ENCODE measurements at regions not wholly inside any gene's neighbourhood (a gene's known extent, or its start where the extent isn't known, plus 50 kb on each side); places are given as distances from the start of the nearest gene placed in this dataset.

DNA sequence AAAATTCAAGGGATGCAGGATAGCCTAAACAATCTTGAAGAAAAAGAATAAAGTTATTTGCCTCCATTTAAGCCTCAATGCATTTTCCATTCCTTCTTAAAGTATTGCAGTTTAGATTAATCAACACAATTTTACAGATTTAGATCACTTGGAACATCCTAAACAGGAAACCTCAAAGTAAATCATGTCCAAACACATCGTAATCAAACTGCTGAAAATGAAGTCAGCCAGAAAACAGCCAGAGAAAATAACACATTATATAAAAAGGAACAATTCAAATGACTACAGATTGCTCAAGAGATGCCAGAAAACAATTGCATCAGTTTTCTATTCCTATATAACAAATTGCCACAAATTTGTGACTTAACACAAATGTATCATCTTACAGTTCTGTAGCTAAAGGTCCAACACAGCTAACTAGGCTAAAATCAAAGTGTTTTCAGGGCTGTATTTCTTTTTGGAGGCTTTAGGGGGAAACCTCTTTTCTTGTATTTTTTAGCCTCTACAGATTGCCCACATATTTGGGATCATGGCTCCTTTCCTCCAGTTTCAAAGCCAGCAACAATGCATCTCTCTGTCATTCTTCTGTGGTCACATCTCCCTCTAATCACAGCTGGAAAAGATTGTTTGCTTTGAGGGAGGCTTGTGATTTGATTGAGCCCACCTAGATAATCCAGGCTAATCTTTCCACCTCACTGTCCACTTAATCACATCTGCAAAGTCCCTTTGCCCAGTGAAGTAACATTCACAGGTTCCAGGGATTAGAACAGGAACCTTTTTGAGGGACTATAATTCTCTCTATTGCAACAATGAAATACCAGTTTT is 543.3 kb upstream of the UBE2E2 start:
- no peak overlapping the region for H3K4me3 ChIP-seq (ENCODE audit: low read depth, low read length)

DNA sequence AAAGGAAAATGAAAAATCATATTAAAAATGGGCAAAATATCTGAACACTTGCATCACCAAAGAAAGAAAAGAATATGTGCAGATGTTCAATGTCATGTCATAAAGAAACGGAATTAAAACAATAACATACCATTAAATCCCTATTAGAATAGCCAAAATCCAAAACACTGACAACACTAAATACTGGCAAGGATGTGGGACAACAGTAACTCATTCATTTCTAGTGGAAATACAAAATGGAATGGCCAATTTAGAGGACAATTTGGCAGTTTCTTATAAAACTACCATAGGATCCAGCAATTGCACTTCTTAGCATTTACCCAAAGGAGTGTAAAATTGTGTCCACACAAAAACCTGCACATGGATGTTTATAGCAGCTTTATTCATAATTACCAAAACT is 542.5 kb upstream of the UBE2E2 start:
- TF ChIP-seq, protein P1, sequence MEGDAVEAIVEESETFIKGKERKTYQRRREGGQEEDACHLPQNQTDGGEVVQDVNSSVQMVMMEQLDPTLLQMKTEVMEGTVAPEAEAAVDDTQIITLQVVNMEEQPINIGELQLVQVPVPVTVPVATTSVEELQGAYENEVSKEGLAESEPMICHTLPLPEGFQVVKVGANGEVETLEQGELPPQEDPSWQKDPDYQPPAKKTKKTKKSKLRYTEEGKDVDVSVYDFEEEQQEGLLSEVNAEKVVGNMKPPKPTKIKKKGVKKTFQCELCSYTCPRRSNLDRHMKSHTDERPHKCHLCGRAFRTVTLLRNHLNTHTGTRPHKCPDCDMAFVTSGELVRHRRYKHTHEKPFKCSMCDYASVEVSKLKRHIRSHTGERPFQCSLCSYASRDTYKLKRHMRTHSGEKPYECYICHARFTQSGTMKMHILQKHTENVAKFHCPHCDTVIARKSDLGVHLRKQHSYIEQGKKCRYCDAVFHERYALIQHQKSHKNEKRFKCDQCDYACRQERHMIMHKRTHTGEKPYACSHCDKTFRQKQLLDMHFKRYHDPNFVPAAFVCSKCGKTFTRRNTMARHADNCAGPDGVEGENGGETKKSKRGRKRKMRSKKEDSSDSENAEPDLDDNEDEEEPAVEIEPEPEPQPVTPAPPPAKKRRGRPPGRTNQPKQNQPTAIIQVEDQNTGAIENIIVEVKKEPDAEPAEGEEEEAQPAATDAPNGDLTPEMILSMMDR (IDR thresholded peaks at IDR 0.05; ENCODE audit: low read depth, low read length) = no peak
- no peak overlapping the region for H3K4me3 ChIP-seq (ENCODE audit: low read depth, low read length)

More for the DNA sequence above, 543.3 kb upstream of the UBE2E2 start:
- TF ChIP-seq, protein P1 (IDR thresholded peaks at IDR 0.05; ENCODE audit: low read depth, low read length) = no peak

DNA sequence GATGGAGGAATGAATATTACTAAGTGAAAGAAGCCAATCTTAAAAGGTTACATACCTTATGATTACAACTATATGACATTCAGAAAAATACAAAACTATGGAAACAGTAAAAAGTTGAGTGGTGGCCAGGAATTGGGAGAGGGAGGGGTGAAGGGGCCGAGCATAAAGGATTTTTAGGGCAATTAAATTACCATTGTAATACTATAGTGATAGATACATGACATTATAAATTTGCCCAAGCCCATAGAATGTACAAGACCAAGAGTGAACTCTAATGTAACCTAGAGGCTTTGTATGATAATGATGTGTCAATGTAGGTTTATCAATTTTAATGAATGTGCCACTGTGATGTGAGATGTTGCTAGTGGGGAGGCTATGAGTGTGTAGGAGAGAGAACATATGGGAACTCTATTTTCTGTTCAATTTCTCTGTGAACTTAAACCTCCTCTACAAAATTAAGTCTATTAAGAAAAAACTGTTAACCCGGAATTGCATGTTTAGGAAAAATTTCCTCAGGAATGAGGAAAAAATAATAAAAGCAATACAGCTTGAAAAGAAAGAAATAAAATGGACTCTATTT is 541.9 kb upstream of the UBE2E2 start:
- TF ChIP-seq, protein P1 (IDR thresholded peaks at IDR 0.05; ENCODE audit: low read depth, low read length) = no peak

DNA sequence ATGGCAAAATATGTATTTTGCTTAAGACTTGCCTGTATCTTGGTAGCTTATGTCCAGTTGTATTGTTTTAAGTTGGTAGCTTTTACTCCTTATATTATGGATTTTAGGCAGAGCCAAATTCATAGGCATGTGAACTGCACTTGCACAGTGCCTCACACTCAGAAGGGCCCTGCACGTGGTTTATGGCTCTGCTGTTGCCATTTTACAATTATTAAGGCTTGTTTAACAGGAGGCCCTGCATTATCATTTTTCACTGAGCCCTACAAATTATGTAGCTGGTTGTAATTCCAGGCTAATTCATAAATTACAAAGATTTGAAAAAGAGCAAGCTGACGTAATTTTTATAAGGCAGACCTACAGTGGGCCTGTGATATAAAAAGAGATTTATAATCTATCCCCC is 537.6 kb upstream of the UBE2E2 start:
- TF ChIP-seq, protein P1 (IDR thresholded peaks at IDR 0.05; ENCODE audit: low read depth, low read length) = no peak
- no peak overlapping the region for H3K4me3 ChIP-seq (ENCODE audit: low read depth, low read length)

More for the DNA sequence above, 541.9 kb upstream of the UBE2E2 start:
- H3K4me3 ChIP-seq (ENCODE audit: low read depth, low read length) = no peak overlapping the region

DNA sequence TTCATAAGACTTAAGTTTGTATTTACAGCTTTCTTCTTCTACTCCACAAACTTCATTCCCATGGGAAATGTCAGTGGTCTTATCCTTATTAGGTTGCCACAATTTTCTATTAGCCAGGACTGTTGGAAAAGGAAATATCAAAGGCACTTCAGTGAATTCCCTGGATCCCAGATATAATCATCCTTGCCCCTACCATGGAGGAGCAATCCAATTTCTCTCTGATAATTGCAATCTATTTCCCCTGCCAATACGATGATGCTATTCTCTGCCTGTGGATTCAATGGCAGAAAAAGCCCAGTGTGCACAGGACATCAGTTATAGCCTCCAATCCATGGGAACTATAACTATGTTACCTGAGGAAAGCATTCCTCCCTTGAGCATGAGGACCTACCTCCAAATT is 536.4 kb upstream of the UBE2E2 start:
- no peak overlapping the region for H3K4me3 ChIP-seq (ENCODE audit: low read depth, low read length)
- TF ChIP-seq, protein P1 (IDR thresholded peaks at IDR 0.05; ENCODE audit: low read depth, low read length) = no peak

DNA sequence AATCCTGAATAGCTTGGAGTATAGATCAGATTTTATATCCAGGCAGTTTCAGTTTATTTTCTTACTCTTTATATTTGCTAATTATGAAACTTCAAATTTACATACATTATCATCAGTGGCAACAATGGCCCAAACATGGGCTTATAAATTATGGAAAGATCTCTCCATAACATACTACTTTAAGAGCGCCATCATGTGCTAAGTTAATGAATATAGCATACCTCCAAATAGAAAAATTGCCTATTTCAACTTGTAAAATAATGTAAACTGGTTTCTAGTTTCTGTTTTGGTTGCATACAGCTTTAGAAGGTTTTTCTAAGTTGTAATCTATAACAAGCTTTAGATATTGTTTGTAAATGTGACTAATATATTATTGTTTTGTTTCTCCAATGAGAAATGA is 531.3 kb upstream of the UBE2E2 start:
- no peak overlapping the region for H3K4me3 ChIP-seq (ENCODE audit: low read depth, low read length)
- TF ChIP-seq, protein P1 (IDR thresholded peaks at IDR 0.05; ENCODE audit: low read depth, low read length) = no peak

DNA sequence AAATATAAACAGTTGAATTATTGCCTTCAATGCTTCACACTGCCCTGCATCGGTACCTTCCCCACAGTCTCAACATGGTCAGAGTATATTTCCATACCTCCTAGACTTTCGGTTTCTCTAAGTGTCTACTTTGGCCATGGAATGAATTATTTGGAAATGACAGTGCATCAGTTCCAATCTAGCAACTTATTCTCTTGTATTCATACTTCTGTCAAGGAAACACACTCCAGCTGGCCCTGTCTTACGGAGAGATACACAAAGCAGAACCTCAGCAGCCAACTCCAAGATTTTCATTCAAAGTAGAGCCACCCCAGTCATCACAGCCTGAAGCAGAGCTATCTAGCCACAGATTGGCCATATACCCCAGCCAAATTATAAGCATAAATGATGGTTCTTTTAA is 518.4 kb upstream of the UBE2E2 start:
- TF ChIP-seq, protein P1 (IDR thresholded peaks at IDR 0.05; ENCODE audit: low read depth, low read length) = no peak

More for the DNA sequence above, 518.4 kb upstream of the UBE2E2 start:
- no peak overlapping the region for H3K4me3 ChIP-seq (ENCODE audit: low read depth, low read length)

All from WI38 (cell line).